H4 (cell line): ENCODE measurements at regions not wholly inside any gene's neighbourhood (a gene's known extent, or its start where the extent isn't known, plus 50 kb on each side); places are given as distances from the start of the nearest gene placed in this dataset.

Experiments
- DNase-seq: peaks from one replicate; pipeline ENCODE4 v3.0.0-alpha.2; 2015; ENCODE audit warnings: low spot score

GRCh38 chr12:127515941-127516340, 751.0 kb upstream of the TMEM132C start:
- DNase-seq: peak; percentile 11

GRCh38 chr12:127516467-127516866, 750.5 kb upstream of the TMEM132C start:
- no peak for DNase-seq

- DNase-seq: no peak
These were observed 747.2 kb upstream of the TMEM132C start for GRCh38 chr12:127519779-127520178.

- DNase-seq: no peak
These were observed 740.0 kb upstream of the TMEM132C start for GRCh38 chr12:127526925-127527324.

- DNase-seq: no peak
These were observed 738.4 kb upstream of the TMEM132C start for GRCh38 chr12:127528551-127528950.

- DNase-seq: no peak
These were observed 735.4 kb upstream of the TMEM132C start for GRCh38 chr12:127531542-127531941.

GRCh38 chr12:127533353-127533752, 733.6 kb upstream of the TMEM132C start:
- no peak for DNase-seq

- DNase-seq: no peak
These were observed 730.0 kb upstream of the TMEM132C start for GRCh38 chr12:127536833-127537428.

GRCh38 chr12:127538316-127538715, 728.7 kb upstream of the TMEM132C start:
- no peak for DNase-seq

- DNase-seq: no peak
These were observed 727.6 kb upstream of the TMEM132C start for GRCh38 chr12:127539226-127539858.

- no peak for DNase-seq
These were observed 724.6 kb upstream of the TMEM132C start for GRCh38 chr12:127542391-127542790.

GRCh38 chr12:127542931-127543330, 724.0 kb upstream of the TMEM132C start:
- DNase-seq: no peak

- peak; percentile 53 for DNase-seq
These were observed 720.1 kb upstream of the TMEM132C start for GRCh38 chr12:127546721-127547505.

- DNase-seq: peak; percentile 64
These were observed 718.8 kb upstream of the TMEM132C start for GRCh38 chr12:127548123-127548553.

GRCh38 chr12:127550271-127550670, 716.7 kb upstream of the TMEM132C start:
- peak; percentile 33 for DNase-seq

- DNase-seq: no peak
These were observed 714.1 kb upstream of the TMEM132C start for GRCh38 chr12:127552838-127553237.

GRCh38 chr12:127555071-127555470, 711.9 kb upstream of the TMEM132C start:
- DNase-seq: no peak

- DNase-seq: no peak
These were observed 710.6 kb upstream of the TMEM132C start for GRCh38 chr12:127556231-127556886.

- no peak for DNase-seq
These were observed 708.6 kb upstream of the TMEM132C start for GRCh38 chr12:127558361-127558760.

GRCh38 chr12:127559349-127560040, 707.5 kb upstream of the TMEM132C start:
- peak; percentile 99 for DNase-seq

GRCh38 chr12:127560041-127560478, 706.9 kb upstream of the TMEM132C start:
- no peak for DNase-seq

- DNase-seq: no peak
These were observed 704.2 kb upstream of the TMEM132C start for GRCh38 chr12:127562816-127563215.
